ENCODE measurements at regions not wholly inside any gene's neighbourhood (a gene's known extent, or its start where the extent isn't known, plus 50 kb on each side); places are given as distances from the start of the nearest gene placed in this dataset.
"Not testable (repeated sequence)": the region's sequence is repeated elsewhere in the genome, so short reads cannot be mapped to it uniquely, and the experiment has no call there.

DNA sequence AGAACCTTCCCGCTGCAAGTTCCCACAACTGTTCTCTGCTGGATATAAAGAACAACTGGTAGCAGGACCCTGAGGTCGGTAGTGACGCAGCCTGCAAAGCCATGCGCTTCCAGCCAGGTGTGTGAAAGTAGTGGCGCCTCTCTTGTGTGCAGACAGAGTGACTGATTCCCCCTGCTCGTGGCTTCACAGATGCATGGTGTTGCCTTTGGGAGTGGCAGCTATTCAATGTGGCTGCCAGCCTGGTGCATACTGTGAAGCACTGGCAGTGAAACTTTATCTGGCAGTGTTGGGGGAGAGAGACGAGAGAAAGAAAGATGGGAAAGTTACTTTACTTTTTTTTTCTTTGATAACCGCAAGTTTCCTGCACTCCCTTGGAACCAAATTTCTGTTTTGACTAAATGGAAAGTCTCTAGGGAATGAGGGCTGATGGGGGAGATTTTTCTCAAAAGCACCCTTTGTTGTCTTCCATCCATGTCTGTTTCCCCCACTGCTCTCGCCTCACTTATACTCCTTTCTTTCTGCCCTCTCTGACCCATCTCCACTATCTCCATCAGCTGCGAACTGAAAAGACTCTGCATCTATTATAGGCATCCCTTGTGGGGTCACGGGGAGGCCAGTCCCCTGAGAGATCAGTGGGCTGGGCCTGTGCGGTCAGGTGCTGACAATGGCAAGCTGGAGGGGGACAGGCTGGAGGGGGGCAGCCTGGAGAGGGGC lies 90.0 kb upstream of the TNP1 start:
- no peak overlapping the region for H3K4me3 Mint-ChIP-seq
- peaks cover 12% of the 10 kb centered on the region for H3K9me3 Mint-ChIP-seq
- no peaks in the 10 kb centered on the region for H3K4me1 Mint-ChIP-seq (ENCODE audit: low read depth)
- H3K36me3 Mint-ChIP-seq (ENCODE audit: low read depth) = no peaks in the 10 kb centered on the region
- H3K27me3 Mint-ChIP-seq (ENCODE audit: low read depth) = peaks cover 17% of the 10 kb centered on the region
- DNase-seq (ENCODE audit: low spot score) = no peak
- H3K27ac Mint-ChIP-seq = no peak overlapping the region

DNA sequence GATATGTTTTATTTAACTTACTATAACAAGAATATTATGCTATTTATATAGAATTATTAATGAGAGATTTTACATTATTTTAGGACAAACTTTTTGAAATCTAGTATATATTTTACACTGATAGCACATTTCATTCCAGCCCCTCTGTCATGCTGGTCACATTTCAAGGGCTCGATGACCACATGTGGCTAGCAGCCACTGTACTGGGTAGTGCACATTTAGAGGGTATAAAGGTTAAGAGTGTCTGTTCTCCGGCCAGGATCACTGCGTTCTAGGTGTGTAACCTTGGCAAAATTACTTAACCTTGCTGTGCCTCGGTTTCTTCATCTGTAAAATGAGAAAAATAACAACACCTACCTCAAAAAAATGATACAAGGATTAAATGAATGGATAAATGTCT lies 87.2 kb upstream of the TNP1 start:
- Mint-ChIP-seq H3K4me3 (no peak overlapping the region), H3K36me3 (ENCODE audit: low read depth) (no peaks in the 10 kb centered on the region), H3K9me3 (no peaks in the 10 kb centered on the region), H3K4me1 (ENCODE audit: low read depth) (no peaks in the 10 kb centered on the region), H3K27me3 (ENCODE audit: low read depth) (peaks cover 4% of the 10 kb centered on the region), H3K27ac (no peak overlapping the region)
- DNase-seq (ENCODE audit: low spot score) = no peak

DNA sequence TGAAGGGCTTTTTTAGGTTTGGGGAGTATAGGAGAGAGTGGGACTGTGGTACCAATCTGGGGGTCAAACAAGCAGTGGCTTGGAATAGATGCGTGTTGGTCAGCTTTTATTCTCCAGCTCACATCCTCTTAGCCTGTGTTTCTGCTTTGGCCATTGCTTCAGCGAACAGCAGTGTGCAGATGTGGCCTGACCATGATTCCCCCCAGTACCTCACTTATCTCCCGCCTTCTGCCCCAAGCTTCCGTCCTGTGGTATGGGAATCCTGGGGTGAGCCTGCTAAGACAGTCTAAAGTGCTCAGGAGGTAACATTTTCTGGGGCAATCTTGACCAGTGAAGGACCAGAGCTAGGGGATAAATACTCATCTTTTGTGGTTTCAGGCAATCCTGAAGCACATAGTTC lies 84.9 kb upstream of the TNP1 start:
- no peaks in the 10 kb centered on the region for H3K4me1 Mint-ChIP-seq (ENCODE audit: low read depth)
- peaks cover 3% of the 10 kb centered on the region for H3K27me3 Mint-ChIP-seq (ENCODE audit: low read depth)
- H3K4me3 Mint-ChIP-seq = no peak overlapping the region
- H3K9me3 Mint-ChIP-seq = no peaks in the 10 kb centered on the region
- DNase-seq (ENCODE audit: low spot score) = no peak
- no peak overlapping the region for H3K27ac Mint-ChIP-seq
- no peaks in the 10 kb centered on the region for H3K36me3 Mint-ChIP-seq (ENCODE audit: low read depth)

DNA sequence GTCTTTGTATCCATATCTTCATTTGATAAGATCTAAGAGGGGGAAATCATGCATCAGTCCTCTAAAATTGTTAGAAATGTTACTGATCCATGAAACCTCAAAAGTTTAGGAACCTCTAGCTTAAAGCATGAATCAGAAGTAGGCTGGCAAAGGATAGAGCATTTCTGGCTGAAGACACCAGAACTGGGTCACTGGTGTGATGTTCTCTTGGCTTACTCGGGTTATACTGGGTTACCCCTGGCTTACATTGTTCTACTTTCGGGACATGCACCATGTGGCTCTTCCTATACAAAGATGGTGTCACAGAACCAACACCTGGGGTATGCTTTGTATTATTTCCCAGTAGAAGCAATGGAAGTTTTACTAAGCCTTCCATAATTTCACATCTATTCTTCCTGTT lies 83.2 kb upstream of the TNP1 start:
- H3K27me3 Mint-ChIP-seq (ENCODE audit: low read depth) = peaks cover 3% of the 10 kb centered on the region
- no peaks in the 10 kb centered on the region for H3K36me3 Mint-ChIP-seq (ENCODE audit: low read depth)
- no peak overlapping the region for H3K4me3 Mint-ChIP-seq
- no peak for DNase-seq (ENCODE audit: low spot score)
- no peaks in the 10 kb centered on the region for H3K4me1 Mint-ChIP-seq (ENCODE audit: low read depth)
- no peaks in the 10 kb centered on the region for H3K9me3 Mint-ChIP-seq
- no peak overlapping the region for H3K27ac Mint-ChIP-seq

DNA sequence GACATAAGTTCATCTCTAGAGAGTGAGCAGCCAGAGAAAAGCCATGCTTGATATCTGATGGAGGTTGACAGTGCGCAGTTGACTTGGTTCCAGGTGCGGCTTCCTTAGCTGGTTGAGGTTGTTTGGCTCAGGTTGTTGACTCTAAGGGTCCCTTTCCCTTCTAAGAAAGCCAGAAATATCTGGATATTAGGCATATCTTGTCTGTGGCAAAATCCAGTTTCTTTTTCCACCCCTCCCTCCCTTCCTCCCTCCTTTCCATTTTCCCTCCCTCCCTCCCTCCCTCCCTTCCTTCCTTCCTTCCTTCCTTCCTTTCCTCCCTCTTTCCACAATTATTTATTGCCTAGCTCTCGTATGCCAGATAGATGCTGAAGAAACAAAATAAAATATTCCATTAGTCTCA lies 82.6 kb upstream of the TNP1 start:
- Mint-ChIP-seq H3K27ac (no peak overlapping the region), H3K36me3 (ENCODE audit: low read depth) (no peaks in the 10 kb centered on the region), H3K4me3 (no peak overlapping the region), H3K4me1 (ENCODE audit: low read depth) (no peaks in the 10 kb centered on the region), H3K9me3 (no peaks in the 10 kb centered on the region), H3K27me3 (ENCODE audit: low read depth) (peaks cover 3% of the 10 kb centered on the region)
- no peak for DNase-seq (ENCODE audit: low spot score)

DNA sequence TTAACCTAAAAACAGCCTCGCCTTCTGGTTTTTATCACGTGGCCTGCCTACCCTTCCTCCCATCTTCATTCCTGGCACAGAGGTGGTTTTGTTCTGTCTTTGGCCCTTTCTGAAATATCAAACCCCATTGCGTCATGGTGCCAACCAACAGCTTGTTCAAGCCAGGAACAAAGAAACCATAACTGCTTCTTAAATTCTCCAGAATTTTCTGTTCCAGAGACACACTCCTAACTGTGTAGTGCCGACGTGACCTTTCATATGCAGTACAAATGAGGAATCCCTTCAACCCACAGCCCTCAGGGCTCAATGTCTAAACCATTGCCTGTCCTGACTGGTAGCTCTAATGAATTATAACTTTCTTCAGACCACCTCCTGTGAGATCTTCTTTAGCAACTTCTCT lies 82.2 kb upstream of the TNP1 start:
- no peak overlapping the region for H3K4me3 Mint-ChIP-seq

DNA sequence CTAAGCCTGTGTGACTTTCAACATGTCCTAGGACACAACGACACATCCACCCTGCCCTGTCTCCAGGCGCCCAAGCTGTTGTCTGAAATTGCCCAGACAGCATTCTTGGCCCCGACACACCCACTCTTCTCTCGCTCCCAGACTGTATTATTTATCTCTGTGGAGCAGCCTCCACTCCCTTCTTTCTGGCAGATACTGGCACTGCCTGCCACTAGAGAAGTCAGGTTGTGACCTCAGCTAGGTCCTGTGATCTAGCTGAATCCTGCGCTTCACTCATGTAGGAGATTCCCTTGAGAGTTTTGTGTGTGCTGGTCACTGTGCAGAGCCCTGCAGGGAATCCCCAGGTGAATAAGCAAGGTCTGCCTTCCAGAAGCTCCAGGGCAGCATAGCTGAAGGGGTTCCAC lies 77.1 kb upstream of the TNP1 start:
- Mint-ChIP-seq H3K4me1 (ENCODE audit: low read depth) (no peaks in the 10 kb centered on the region), H3K27me3 (ENCODE audit: low read depth) (peaks cover 3% of the 10 kb centered on the region), H3K27ac (no peak overlapping the region), H3K9me3 (no peaks in the 10 kb centered on the region), H3K4me3 (no peak overlapping the region), H3K36me3 (ENCODE audit: low read depth) (no peaks in the 10 kb centered on the region)
- DNase-seq (ENCODE audit: low spot score) = no peak

More for the DNA sequence above, 82.2 kb upstream of the TNP1 start:
- Mint-ChIP-seq H3K4me1 (ENCODE audit: low read depth) (no peaks in the 10 kb centered on the region), H3K9me3 (no peaks in the 10 kb centered on the region), H3K27ac (no peak overlapping the region), H3K36me3 (ENCODE audit: low read depth) (no peaks in the 10 kb centered on the region), H3K27me3 (ENCODE audit: low read depth) (peaks cover 3% of the 10 kb centered on the region)
- DNase-seq (ENCODE audit: low spot score) = no peak

DNA sequence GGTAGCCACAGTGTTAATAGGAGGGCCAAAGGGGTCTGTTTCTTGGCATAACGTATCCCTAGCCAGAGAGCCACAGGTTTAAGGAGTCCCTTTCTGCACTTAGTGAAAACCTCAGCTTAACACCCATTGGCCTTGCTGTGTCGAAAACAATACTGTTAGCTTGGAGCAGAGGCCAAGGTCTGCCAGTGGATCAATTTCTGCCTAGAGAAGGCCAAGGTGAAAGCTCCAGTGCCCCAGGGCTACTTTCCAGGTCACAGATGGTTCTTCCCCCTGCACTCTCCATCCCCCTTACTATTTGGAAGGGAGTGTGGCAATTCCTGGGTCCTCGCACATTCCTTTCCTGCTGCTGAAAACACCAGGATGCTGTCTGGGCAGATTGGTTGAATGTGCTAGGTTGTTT lies 74.8 kb upstream of the TNP1 start:
- Mint-ChIP-seq H3K9me3 (no peaks in the 10 kb centered on the region), H3K27me3 (ENCODE audit: low read depth) (no peaks in the 10 kb centered on the region), H3K27ac (no peak overlapping the region), H3K4me1 (ENCODE audit: low read depth) (no peaks in the 10 kb centered on the region), H3K36me3 (ENCODE audit: low read depth) (no peaks in the 10 kb centered on the region), H3K4me3 (no peak overlapping the region)
- no peak for DNase-seq (ENCODE audit: low spot score)

DNA sequence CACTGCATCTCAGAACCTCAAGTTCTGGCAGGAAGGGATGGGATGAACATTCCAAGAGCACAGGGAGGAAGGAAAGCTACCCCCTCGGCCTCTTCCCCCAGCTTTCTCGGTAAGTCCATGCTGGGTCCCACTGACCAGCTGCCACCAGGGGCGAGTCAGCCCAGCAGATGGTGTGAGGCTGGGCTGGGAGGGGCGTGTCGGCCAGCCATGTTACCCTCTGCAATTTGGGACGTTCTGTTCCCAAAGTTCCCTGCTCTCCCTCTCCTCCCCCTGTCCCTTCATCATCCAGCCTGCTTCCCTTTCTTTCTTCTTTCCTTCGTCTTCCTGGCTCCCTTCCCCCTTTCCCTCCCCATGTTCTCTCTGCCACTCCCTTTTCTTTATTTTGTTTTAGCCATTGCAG lies 74.3 kb upstream of the TNP1 start:
- Mint-ChIP-seq H3K9me3 (no peaks in the 10 kb centered on the region), H3K4me3 (no peak overlapping the region), H3K36me3 (ENCODE audit: low read depth) (no peaks in the 10 kb centered on the region), H3K27ac (no peak overlapping the region), H3K4me1 (ENCODE audit: low read depth) (no peaks in the 10 kb centered on the region), H3K27me3 (ENCODE audit: low read depth) (no peaks in the 10 kb centered on the region)
- DNase-seq (ENCODE audit: low spot score) = no peak

DNA sequence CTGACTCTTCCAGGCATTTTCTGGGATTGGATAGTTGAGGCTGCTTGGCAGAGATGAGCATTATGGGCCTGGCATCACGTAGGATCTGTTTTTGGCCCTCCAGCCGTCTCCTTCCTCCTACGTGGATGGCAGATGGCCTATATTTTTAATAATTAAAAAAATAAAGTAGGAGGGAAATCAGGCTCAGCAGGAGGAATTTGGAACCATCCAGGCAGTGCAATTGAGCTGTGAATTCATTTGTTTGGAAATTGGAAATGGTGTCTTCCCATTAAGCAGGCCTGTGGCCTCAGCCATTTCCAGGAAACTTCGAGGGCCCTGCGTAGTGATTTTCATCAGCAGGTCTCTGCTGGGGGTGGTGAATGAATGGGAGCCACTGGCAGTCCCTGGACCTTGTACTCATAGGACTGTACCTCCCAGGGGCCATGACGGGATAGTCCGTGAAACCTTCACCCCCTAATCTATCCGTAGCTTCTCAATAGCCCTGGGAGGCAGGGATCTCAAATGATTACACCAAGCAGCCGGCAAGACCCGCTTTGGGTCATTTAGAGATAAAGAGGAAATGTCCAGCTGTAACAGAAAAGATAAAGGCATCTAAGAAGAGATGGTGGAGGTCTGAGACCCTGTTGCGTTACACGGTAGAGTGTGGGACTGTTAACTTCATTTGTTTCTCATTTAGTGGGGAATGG lies 73.1 kb upstream of the TNP1 start:
- no peak overlapping the region for H3K27ac Mint-ChIP-seq
- no peaks in the 10 kb centered on the region for H3K9me3 Mint-ChIP-seq
- H3K4me3 Mint-ChIP-seq = no peak overlapping the region
- H3K36me3 Mint-ChIP-seq (ENCODE audit: low read depth) = no peaks in the 10 kb centered on the region
- H3K27me3 Mint-ChIP-seq (ENCODE audit: low read depth) = no peaks in the 10 kb centered on the region
- no peaks in the 10 kb centered on the region for H3K4me1 Mint-ChIP-seq (ENCODE audit: low read depth)
- no peak for DNase-seq (ENCODE audit: low spot score)

DNA sequence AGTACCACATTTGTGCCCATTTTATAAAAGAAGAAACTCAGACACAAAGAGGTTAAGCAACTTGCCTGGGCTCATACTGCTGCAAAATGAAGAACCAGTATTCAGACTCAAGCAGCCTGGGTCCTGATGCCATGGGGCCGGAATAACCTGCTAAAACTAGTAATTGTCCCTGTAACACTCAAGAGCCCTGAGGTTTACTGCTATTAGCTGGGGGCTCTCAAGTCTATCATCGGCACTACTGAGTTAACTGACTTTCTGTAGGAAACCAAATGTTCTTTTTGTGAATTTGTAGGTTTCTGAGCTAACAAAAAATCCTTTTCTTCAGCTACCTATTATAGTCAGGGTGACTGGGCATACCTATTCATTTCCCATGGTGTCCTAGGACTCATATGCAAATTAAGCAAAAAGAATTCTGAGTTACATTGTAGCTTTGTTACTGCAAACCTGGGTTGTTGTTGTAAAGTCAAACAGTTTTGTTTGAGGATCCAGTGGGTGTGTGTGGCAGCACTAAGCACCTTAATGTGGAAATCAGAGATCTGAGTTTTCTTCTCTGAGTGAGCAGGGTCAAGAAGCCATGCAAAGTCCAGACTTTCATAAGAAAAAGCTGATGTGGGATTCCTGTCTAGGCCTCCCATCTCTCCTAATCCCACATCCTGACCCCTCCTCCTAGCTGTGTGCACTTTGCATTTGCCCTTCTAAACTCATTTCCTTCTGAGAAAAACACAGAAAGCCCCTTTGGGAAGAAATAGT lies 72.4 kb upstream of the TNP1 start:
- Mint-ChIP-seq H3K4me3 (no peak overlapping the region), H3K27ac (no peak overlapping the region), H3K27me3 (ENCODE audit: low read depth) (peaks cover 5% of the 10 kb centered on the region), H3K4me1 (ENCODE audit: low read depth) (no peaks in the 10 kb centered on the region), H3K9me3 (no peaks in the 10 kb centered on the region), H3K36me3 (ENCODE audit: low read depth) (no peaks in the 10 kb centered on the region)
- no peak for DNase-seq (ENCODE audit: low spot score)

DNA sequence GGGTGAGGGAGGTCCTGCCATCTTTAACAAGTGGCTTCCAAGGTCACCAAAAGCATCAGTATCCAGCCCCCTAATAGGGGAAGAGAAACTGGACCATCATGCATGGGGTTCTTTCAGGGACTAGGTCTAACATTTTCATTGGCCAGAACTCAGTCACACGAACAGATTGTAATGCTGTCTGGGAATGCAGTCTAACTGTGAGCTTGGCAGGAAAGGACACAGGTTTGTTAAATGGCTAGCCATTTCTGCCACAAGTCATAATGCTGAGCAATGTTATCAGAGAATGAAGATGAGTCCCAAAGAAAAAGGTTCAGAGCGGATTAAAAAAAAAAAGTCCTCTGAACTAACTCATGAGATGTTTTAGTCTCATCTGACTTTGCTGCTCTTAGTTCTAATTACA lies 70.9 kb upstream of the TNP1 start:
- H3K36me3 Mint-ChIP-seq (ENCODE audit: low read depth) = no peaks in the 10 kb centered on the region

DNA sequence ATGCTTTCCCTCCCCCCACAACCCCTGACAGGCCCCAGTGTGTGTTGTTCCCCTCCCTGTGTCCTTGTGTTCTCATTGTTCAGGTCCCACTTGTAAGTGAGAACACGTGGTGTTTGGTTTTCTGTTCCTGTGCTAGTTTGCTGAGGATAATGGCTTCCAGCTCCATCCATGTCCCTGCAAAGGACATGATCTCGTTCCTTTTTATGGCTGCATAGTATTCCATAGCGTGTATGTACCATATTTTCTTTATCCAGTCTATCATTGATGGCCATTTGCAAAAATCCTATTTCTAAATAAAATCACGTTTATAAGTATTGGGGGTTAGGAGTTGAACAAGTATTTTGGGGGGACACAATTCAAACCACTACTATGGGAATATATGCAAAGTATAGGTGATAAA lies 69.5 kb upstream of the TNP1 start:
- not testable (repeated sequence) for H3K9me3 Mint-ChIP-seq; H3K27ac Mint-ChIP-seq; H3K4me1 Mint-ChIP-seq (ENCODE audit: low read depth); H3K36me3 Mint-ChIP-seq (ENCODE audit: low read depth); H3K4me3 Mint-ChIP-seq; DNase-seq (ENCODE audit: low spot score)
- H3K27me3 Mint-ChIP-seq (ENCODE audit: low read depth) = peaks cover 13% of the 10 kb centered on the region

More for the DNA sequence above, 70.9 kb upstream of the TNP1 start:
- H3K27me3 Mint-ChIP-seq (ENCODE audit: low read depth) = peaks cover 6% of the 10 kb centered on the region
- H3K4me3 Mint-ChIP-seq = no peak overlapping the region
- H3K9me3 Mint-ChIP-seq = no peaks in the 10 kb centered on the region
- H3K27ac Mint-ChIP-seq = no peak overlapping the region
- H3K4me1 Mint-ChIP-seq (ENCODE audit: low read depth) = no peaks in the 10 kb centered on the region
- no peak for DNase-seq (ENCODE audit: low spot score)

DNA sequence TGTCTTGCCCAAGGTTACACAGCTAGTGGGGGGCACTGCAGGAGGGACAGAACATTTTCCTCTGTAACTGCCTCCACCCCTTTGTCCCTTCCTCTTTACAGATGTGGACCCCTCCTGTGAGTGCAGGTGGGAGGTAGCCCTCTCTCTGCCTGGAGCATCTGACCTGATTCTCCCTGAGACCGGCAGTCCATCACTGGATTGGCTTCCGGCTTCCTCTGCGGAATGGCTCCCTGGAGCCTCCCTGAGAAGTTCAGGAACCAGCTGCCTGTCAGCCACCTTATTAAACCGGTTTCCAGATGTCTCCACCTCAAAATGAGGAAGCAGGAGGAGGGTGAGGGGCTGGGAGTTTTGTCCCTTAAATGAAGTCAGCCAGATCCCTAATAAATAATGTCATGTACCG lies 67.3 kb upstream of the TNP1 start:
- no peaks in the 10 kb centered on the region for H3K4me1 Mint-ChIP-seq (ENCODE audit: low read depth)
- no peak overlapping the region for H3K27ac Mint-ChIP-seq
- no peaks in the 10 kb centered on the region for H3K36me3 Mint-ChIP-seq (ENCODE audit: low read depth)
- no peaks in the 10 kb centered on the region for H3K9me3 Mint-ChIP-seq
- H3K4me3 Mint-ChIP-seq = no peak overlapping the region
- DNase-seq (ENCODE audit: low spot score) = no peak
- H3K27me3 Mint-ChIP-seq (ENCODE audit: low read depth) = peaks cover 19% of the 10 kb centered on the region
